22Rv1 (cell line): ENCODE measurements at regions not wholly inside any gene's neighbourhood (a gene's known extent, or its start where the extent isn't known, plus 50 kb on each side); places are given as distances from the start of the nearest gene placed in this dataset.

Experiments used
- CTCF ChIP-seq: fragments of 450-650 bp; IDR thresholded peaks from 2 replicates; pipeline ENCODE4 v1.5.1; 2017; ENCODE audit warnings: mild to moderate bottlenecking
- ZFX ChIP-seq: fragments of 450-650 bp; IDR thresholded peaks from 2 replicates; pipeline ENCODE4 v1.6.1; 2017; ENCODE audit warnings: antibody characterized with exemption, borderline replicate concordance

GRCh38 chr7:68446183-68446582 is 1152.1 kb upstream of the AUTS2 start:
- TF ChIP-seq CTCF (no peak), ZFX (no peak)
